Gastroesophageal sphincter (tissue), 3 donors: ENCODE measurements at regions not wholly inside any gene's neighbourhood (a gene's known extent, or its start where the extent isn't known, plus 50 kb on each side); places are given as distances from the start of the nearest gene placed in this dataset.

ENCODE experiments used
- CTCF ChIP-seq, 4 experiments: fragments of 200-600 bp in 2 of 4; fragments of 450-650 bp in 2 of 4; sonication (generic) in 1 of 4; IDR thresholded peaks; one replicate each; pipeline ENCODE4 v1.5.1; 2017 to 2019; ENCODE audit warnings: antibody characterized with exemption in 4 of 4, mild to moderate bottlenecking in 2 of 4, moderate library complexity in 2 of 4
- EP300 ChIP-seq: sonication (generic); formaldehyde crosslinking; IDR thresholded peaks from one replicate; pipeline ENCODE4 v1.6.1; 2017; ENCODE audit warnings: antibody characterized with exemption, mild to moderate bottlenecking
- POLR2A ChIP-seq, 2 donors: fragments of 450-650 bp; IDR thresholded peaks; one replicate each; pipeline ENCODE4 v1.6.1; 2017; ENCODE audit warnings: antibody characterized with exemption in 2 of 2, mild to moderate bottlenecking in 2 of 2, moderate library complexity in 1 of 2

- TF ChIP-seq EP300 (no peak), CTCF (IDR thresholded peaks at IDR 0.05) (no peak), POLR2A (IDR thresholded peaks at IDR 0.05) (no peak)
These were observed 92.3 kb downstream of the HTR5A start for GRCh38 chr7:155162422-155162821.
